Spleen (tissue), 7 donors: ENCODE measurements at regions not wholly inside any gene's neighbourhood (a gene's known extent, or its start where the extent isn't known, plus 50 kb on each side); places are given as distances from the start of the nearest gene placed in this dataset.

ENCODE experiments used
- CTCF ChIP-seq, 11 experiments: fragments of 200-600 bp in 7 of 11; fragments of 450-650 bp in 4 of 11; sonication (generic) in 4 of 11; IDR thresholded peaks in 8 of 11; conservative IDR thresholded peaks in 3 of 11; 1 replicate in 7 of 11; 2 replicates in 4 of 11; pipeline versions ENCODE4 v1.4.0 to v1.8.0; 2016 to 2021; ENCODE audit warnings: antibody characterized with exemption in 11 of 11, inconsistent platforms in 4 of 11, mild to moderate bottlenecking in 1 of 11
- POLR2A ChIP-seq, 3 donors: fragments of 450-650 bp; IDR thresholded peaks; one replicate each; pipeline ENCODE4 v1.5.1; 2017; ENCODE audit warnings: antibody characterized with exemption in 3 of 3, mild to moderate bottlenecking in 1 of 3
- donor health status: DM: no; HTN: no; CAD: no; lungs with moderate emphysema.
- donor health status: DM: no; HTN: no; CAD: no.
- donor health status: DM: no; HTN: no; CAD: no.

DNA sequence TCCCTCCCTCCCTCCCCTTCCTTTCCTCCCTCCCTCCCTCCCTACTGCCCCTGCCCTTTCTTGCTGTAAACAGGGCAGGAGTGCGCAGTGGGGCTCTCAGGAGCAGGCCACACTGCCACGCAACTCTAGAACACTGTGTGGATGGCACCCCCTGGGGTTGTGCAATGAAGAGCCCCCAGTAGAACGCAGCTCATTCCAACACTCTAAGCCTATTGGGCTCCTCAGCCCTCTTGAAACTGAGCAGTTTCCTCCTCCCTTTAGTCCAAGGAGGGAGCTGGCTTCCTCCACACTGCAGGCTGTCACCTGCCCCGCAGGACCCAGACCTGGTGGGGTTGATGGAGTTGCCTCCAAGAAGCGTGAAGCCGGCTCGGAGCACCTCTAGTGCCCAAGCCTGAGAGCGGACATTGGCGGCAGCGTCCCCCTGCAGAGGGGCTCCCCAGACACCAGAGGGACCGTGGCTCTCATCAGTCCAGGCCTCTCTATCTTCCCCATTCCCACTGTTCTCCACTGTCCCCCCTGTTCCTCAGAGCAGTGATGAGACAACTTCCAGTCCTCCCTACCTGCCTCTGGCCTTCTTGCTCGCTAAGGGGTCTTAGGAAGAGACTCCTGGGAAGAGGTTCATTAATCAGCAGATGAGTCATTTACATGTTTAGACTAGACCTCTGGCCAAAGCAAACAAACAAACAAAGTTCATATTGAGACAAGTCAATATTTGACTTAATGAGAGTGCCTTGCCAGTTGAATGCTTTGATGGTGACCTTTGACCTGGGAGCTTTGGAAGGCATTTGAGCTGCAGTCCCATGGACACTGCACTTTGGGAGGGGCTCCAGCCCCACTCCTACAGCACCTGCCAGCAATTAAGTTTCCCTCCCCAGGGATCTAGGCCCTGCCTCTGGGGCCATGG is 64.0 kb downstream of the RPUSD4 start:
- TF ChIP-seq CTCF (IDR thresholded peaks at IDR 0.05 in 8 of 11, conservative IDR thresholded peaks at IDR 0.05 in 3 of 11), result no peak
- TF ChIP-seq POLR2A (IDR thresholded peaks at IDR 0.05), result no peak
